ENCODE measurements at regions not wholly inside any gene's neighbourhood (a gene's known extent, or its start where the extent isn't known, plus 50 kb on each side); places are given as distances from the start of the nearest gene placed in this dataset.
A peak's percentile ranks its signal among the peaks of the same experiment; 100 is the strongest.

- DNase-seq (ENCODE audit: low read depth): no peak
- TF ChIP-seq CTCF (IDR thresholded peaks at IDR 0.05; ENCODE audit: insufficient read depth, low read depth, low read length): no peak
- no peaks in the 10 kb centered on the region for H3K27me3 ChIP-seq (ENCODE audit: control insufficient read depth, insufficient read depth, low read length)
- no peaks in the 10 kb centered on the region for H3K36me3 ChIP-seq (ENCODE audit: control insufficient read depth, insufficient read depth, low read length)
- POLR2A ChIA-PET: no interaction called here
- no peak overlapping the region for H3K4me3 ChIP-seq (ENCODE audit: low read depth, low read length)
- CTCF ChIA-PET: interaction anchor here (0.7 to 1.4 kb wide), 3 partner anchors 32 to 505 kb away, joined by 3 to 7 read pairs (median 3); no protein-coding TSS in a partner anchor
Measured at GRCh38 chr6:56346958-56347357, 99.6 kb upstream of the COL21A1 start.

DNA sequence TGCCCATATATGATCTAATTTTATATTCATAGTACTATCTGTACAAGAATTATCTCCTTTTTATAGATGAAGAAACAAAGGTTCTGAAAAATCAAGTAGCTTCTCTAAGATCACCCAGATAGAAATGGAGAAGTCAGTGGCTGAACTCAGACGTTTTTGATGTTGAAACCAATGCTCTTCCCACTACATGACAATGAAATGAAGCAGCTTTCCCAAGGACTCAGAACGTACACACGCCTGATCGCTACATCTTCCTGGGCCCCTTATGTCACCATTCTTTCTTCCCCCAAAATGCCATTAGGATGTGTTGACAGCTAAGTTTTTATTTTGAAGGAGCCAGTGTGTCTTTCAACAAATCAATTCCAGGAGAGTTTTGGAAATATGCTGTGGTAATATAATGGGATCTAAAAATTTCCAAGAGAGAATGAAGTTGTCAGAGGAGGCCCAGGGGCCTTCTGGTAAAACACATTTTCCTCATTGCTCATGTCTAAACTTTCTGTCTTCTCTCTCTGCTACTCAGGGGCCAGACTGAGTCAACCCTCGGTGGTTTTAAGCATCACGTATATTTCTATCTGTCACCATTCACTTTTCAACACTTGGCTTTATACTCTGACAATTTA lies 98.1 kb upstream of the COL21A1 start:
- CTCF ChIA-PET: interaction anchor here (0.6 to 0.8 kb wide), 2 partner anchors 25 to 465 kb away, joined by 3 read pairs; no protein-coding TSS in a partner anchor

GRCh38 chr6:56343295-56343694 lies 95.9 kb upstream of the COL21A1 start:
- H3K27me3 ChIP-seq (ENCODE audit: control insufficient read depth, insufficient read depth, low read length): no peaks in the 10 kb centered on the region
- H3K36me3 ChIP-seq (ENCODE audit: control insufficient read depth, insufficient read depth, low read length): no peaks in the 10 kb centered on the region
- DNase-seq (ENCODE audit: low read depth): no peak
- H3K4me3 ChIP-seq (ENCODE audit: low read depth, low read length): no peak overlapping the region
- ChIA-PET CTCF (interaction anchor here (0.7 to 1.4 kb wide), 3 partner anchors 26 to 29 kb away, joined by 3 to 5 read pairs (median 4); no protein-coding TSS in a partner anchor), POLR2A (no interaction called here)
- TF ChIP-seq CTCF (IDR thresholded peaks at IDR 0.05; ENCODE audit: insufficient read depth, low read depth, low read length): no peak

More for the DNA sequence above, 98.1 kb upstream of the COL21A1 start:
- Histone ChIP-seq H3K27me3 (ENCODE audit: control insufficient read depth, insufficient read depth, low read length) (no peaks in the 10 kb centered on the region), H3K4me3 (ENCODE audit: low read depth, low read length) (no peak overlapping the region), H3K36me3 (ENCODE audit: control insufficient read depth, insufficient read depth, low read length) (no peaks in the 10 kb centered on the region)
- no peak for DNase-seq (ENCODE audit: low read depth)
- TF ChIP-seq CTCF (IDR thresholded peaks at IDR 0.05; ENCODE audit: insufficient read depth, low read depth, low read length): no peak
- POLR2A ChIA-PET: no interaction called here

- TF ChIP-seq CTCF (IDR thresholded peaks at IDR 0.05; ENCODE audit: insufficient read depth, low read depth, low read length): no peak
- POLR2A ChIA-PET: interaction anchor here (0.6 kb wide), 1 partner anchor 12 kb away, joined by 3 read pairs; no protein-coding TSS in a partner anchor
- Histone ChIP-seq H3K4me3 (ENCODE audit: low read depth, low read length) (no peak overlapping the region), H3K36me3 (ENCODE audit: control insufficient read depth, insufficient read depth, low read length) (no peaks in the 10 kb centered on the region), H3K27me3 (ENCODE audit: control insufficient read depth, insufficient read depth, low read length) (no peaks in the 10 kb centered on the region)
- CTCF ChIA-PET: interaction anchor here (0.7 to 3.8 kb wide), 4 partner anchors 25 to 230 kb away, joined by 3 to 14 read pairs (median 4); no protein-coding TSS in a partner anchor
- no peak for DNase-seq (ENCODE audit: low read depth)
Measured at GRCh38 chr6:56339524-56339923, 92.1 kb upstream of the COL21A1 start.

GRCh38 chr6:56335726-56336125 lies 88.3 kb upstream of the COL21A1 start:
- TF ChIP-seq CTCF (IDR thresholded peaks at IDR 0.05; ENCODE audit: insufficient read depth, low read depth, low read length): no peak
- Histone ChIP-seq H3K36me3 (ENCODE audit: control insufficient read depth, insufficient read depth, low read length) (no peaks in the 10 kb centered on the region), H3K4me3 (ENCODE audit: low read depth, low read length) (no peak overlapping the region), H3K27me3 (ENCODE audit: control insufficient read depth, insufficient read depth, low read length) (no peaks in the 10 kb centered on the region)
- ChIA-PET POLR2A (no interaction called here), CTCF (interaction anchor here (0.8 to 3.8 kb wide), 3 partner anchors 21 to 35 kb away, joined by 3 to 14 read pairs (median 6); no protein-coding TSS in a partner anchor)
- peak; percentile 65 for DNase-seq (ENCODE audit: low read depth)

All from BJ (cell line).